ENCODE measurements at regions not wholly inside any gene's neighbourhood (a gene's known extent, or its start where the extent isn't known, plus 50 kb on each side); places are given as distances from the start of the nearest gene placed in this dataset.
"Not testable (repeated sequence)": the region's sequence is repeated elsewhere in the genome, so short reads cannot be mapped to it uniquely, and the experiment has no call there.

GRCh38 chr6:13872681-13873080, 52.1 kb upstream of the RNF182 start:
- Histone ChIP-seq H4K91ac (ENCODE audit: insufficient read length, low read depth, low read length) (no peak overlapping the region), H3K23me2 (ENCODE audit: insufficient read length, low read depth, low read length, poor library complexity, severe bottlenecking) (peaks cover 3% of the 10 kb centered on the region), H3K79me1 (ENCODE audit: insufficient read depth, low read depth, low read length, poor library complexity, severe bottlenecking) (no peaks in the 10 kb centered on the region), H3K14ac (ENCODE audit: insufficient read depth, low read length) (no peak overlapping the region), H2BK12ac (ENCODE audit: insufficient read length, low read depth, low read length) (no peak overlapping the region), H4K5ac (ENCODE audit: insufficient read length, low read depth, low read length) (no peak overlapping the region), H3K18ac (ENCODE audit: insufficient read length, low read depth, low read length) (no peak overlapping the region), H3K23ac (ENCODE audit: insufficient read length, low read depth, low read length) (no peak overlapping the region), H2BK20ac (ENCODE audit: low read depth, low read length, poor library complexity, severe bottlenecking) (no peak overlapping the region), H3K79me2 (ENCODE audit: insufficient read depth, low read length) (no peaks in the 10 kb centered on the region), H3K4me1 (ENCODE audit: insufficient read depth, low read length) (no peaks in the 10 kb centered on the region), H3K27me3 (ENCODE audit: insufficient read depth, low read length) (no peaks in the 10 kb centered on the region), H4K20me1 (ENCODE audit: control insufficient read depth, insufficient read depth, insufficient read length) (no peaks in the 10 kb centered on the region), H3K56ac (ENCODE audit: insufficient read length, low read depth, low read length) (no peak overlapping the region), H3T11ph (ENCODE audit: low read length) (no peak overlapping the region), H3K4me2 (ENCODE audit: insufficient read depth, insufficient read length, low read length) (no peak overlapping the region), H2BK5ac (ENCODE audit: insufficient read length, low read length) (no peak overlapping the region), H4K8ac (replicated peaks; ENCODE audit: insufficient read length, low read depth, low read length) (no peak overlapping the region), H2AK5ac (ENCODE audit: insufficient read length, low read length) (no peak overlapping the region), H3K9me3 (ENCODE audit: control insufficient read depth, low read depth, low read length) (no peaks in the 10 kb centered on the region), H3K27ac (ENCODE audit: insufficient read length, low read depth, low read length) (no peak overlapping the region), H3K4ac (ENCODE audit: low read depth, low read length) (no peak overlapping the region), H3K9ac (ENCODE audit: extremely low read depth, insufficient read length, low read length) (no peak overlapping the region), H2BK120ac (ENCODE audit: low read depth, low read length, poor library complexity, severe bottlenecking) (no peak overlapping the region), H2AFZ (ENCODE audit: low read length) (no peak overlapping the region), H2BK15ac (ENCODE audit: low read depth, low read length) (no peak overlapping the region)
- no peak for DNase-seq
- Mint-ChIP-seq H3K36me3 (ENCODE audit: insufficient read depth in 1 of 3, low read depth in 3 of 3) (0 out of 7 replicates have a peak, but pooled peaks cover 0 to 2% (median 0%) of the 10 kb centered on the region in 3 experiments), H3K4me1 (peaks cover 15 to 16% of the 10 kb centered on the region in 2 experiments), H3K4me3 (peak overlapping the region; percentile 30 to 61; a peak in 3 of 5 replicates), H3K27ac (no peak overlapping the region), H3K27me3 (ENCODE audit: low read depth) (peaks cover 38% of the 10 kb centered on the region), H3K9me3 (peaks cover 2 to 6% of the 10 kb centered on the region in 2 experiments; a peak in 2 of 5 replicates)
- WGBS (ENCODE audit: extremely low coverage, insufficient read length, low lambda C conversion rate) = no CpG with 5 or more reads among the region's 2 CpGs
- TF ChIP-seq, protein P1, sequence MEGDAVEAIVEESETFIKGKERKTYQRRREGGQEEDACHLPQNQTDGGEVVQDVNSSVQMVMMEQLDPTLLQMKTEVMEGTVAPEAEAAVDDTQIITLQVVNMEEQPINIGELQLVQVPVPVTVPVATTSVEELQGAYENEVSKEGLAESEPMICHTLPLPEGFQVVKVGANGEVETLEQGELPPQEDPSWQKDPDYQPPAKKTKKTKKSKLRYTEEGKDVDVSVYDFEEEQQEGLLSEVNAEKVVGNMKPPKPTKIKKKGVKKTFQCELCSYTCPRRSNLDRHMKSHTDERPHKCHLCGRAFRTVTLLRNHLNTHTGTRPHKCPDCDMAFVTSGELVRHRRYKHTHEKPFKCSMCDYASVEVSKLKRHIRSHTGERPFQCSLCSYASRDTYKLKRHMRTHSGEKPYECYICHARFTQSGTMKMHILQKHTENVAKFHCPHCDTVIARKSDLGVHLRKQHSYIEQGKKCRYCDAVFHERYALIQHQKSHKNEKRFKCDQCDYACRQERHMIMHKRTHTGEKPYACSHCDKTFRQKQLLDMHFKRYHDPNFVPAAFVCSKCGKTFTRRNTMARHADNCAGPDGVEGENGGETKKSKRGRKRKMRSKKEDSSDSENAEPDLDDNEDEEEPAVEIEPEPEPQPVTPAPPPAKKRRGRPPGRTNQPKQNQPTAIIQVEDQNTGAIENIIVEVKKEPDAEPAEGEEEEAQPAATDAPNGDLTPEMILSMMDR (conservative IDR thresholded peaks at IDR 0.05) = no peak

DNA sequence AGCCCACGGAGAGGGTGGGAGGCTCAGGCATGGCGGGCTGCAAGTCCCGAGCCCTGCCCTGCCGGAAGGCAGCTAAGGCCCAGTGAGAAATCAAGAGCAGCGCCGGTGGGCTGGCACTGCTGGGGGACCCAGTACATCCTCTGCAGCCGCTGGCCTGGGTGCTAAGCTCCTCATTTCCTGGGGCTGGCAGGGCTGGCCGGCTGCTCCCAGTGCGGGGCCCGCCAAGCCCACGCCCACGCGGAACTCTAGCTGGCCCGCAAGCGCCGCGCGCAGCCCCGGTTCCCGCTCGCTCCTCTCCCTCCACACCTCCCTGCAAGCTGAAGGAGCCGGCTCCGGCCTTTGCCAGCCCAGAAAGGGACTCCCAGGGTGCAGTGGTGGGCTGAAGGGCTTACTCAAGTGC, 52.7 kb upstream of the RNF182 start:
- not testable (repeated sequence) for H3K14ac ChIP-seq (ENCODE audit: insufficient read depth, low read length); H3K9ac ChIP-seq (ENCODE audit: extremely low read depth, insufficient read length, low read length); H4K8ac ChIP-seq (replicated peaks; ENCODE audit: insufficient read length, low read depth, low read length); H4K5ac ChIP-seq (ENCODE audit: insufficient read length, low read depth, low read length); H4K91ac ChIP-seq (ENCODE audit: insufficient read length, low read depth, low read length); H3K4me1 ChIP-seq (ENCODE audit: insufficient read depth, low read length); H3K79me2 ChIP-seq (ENCODE audit: insufficient read depth, low read length); H3K9me3 Mint-ChIP-seq; H2BK20ac ChIP-seq (ENCODE audit: low read depth, low read length, poor library complexity, severe bottlenecking); H3K27ac ChIP-seq (ENCODE audit: insufficient read length, low read depth, low read length); H2AK5ac ChIP-seq (ENCODE audit: insufficient read length, low read length); H3K4me2 ChIP-seq (ENCODE audit: insufficient read depth, insufficient read length, low read length); H3K4me3 Mint-ChIP-seq; H3K56ac ChIP-seq (ENCODE audit: insufficient read length, low read depth, low read length); H2BK5ac ChIP-seq (ENCODE audit: insufficient read length, low read length); H2BK120ac ChIP-seq (ENCODE audit: low read depth, low read length, poor library complexity, severe bottlenecking); H3K4ac ChIP-seq (ENCODE audit: low read depth, low read length); H3K79me1 ChIP-seq (ENCODE audit: insufficient read depth, low read depth, low read length, poor library complexity, severe bottlenecking); H3K36me3 Mint-ChIP-seq (ENCODE audit: insufficient read depth in 1 of 3, low read depth in 3 of 3); H3K27me3 ChIP-seq (ENCODE audit: insufficient read depth, low read length); H4K20me1 ChIP-seq (ENCODE audit: control insufficient read depth, insufficient read depth, insufficient read length); H3K27ac Mint-ChIP-seq; H3T11ph ChIP-seq (ENCODE audit: low read length); H2BK15ac ChIP-seq (ENCODE audit: low read depth, low read length); H2BK12ac ChIP-seq (ENCODE audit: insufficient read length, low read depth, low read length); H3K23me2 ChIP-seq (ENCODE audit: insufficient read length, low read depth, low read length, poor library complexity, severe bottlenecking); H3K23ac ChIP-seq (ENCODE audit: insufficient read length, low read depth, low read length); H3K18ac ChIP-seq (ENCODE audit: insufficient read length, low read depth, low read length); H2AFZ ChIP-seq (ENCODE audit: low read length); H3K9me3 ChIP-seq (ENCODE audit: control insufficient read depth, low read depth, low read length)
- H3K4me1 Mint-ChIP-seq = peaks cover 13 to 15% of the 10 kb centered on the region in 2 experiments
- DNase-seq = peak; percentile 37
- peaks cover 38% of the 10 kb centered on the region for H3K27me3 Mint-ChIP-seq (ENCODE audit: low read depth)
- no CpG with 5 or more reads among the region's 23 CpGs for WGBS (ENCODE audit: extremely low coverage, insufficient read length, low lambda C conversion rate)

Data from H9 (cell line).